ENCODE measurements at regions not wholly inside any gene's neighbourhood (a gene's known extent, or its start where the extent isn't known, plus 50 kb on each side); places are given as distances from the start of the nearest gene placed in this dataset.

GRCh38 chr1:217924924-217925323 lies 293.8 kb downstream of the SPATA17 start:
- no peak for TF ChIP-seq EZH2phosphoT487 (conservative IDR thresholded peaks at IDR 0.05; ENCODE audit: low read length)
- TF ChIP-seq CTCF (IDR thresholded peaks at IDR 0.05; ENCODE audit: insufficient read depth, low read length, poor library complexity, severe bottlenecking), result no peak
